MM.1S (cell line): ENCODE measurements at regions not wholly inside any gene's neighbourhood (a gene's known extent, or its start where the extent isn't known, plus 50 kb on each side); places are given as distances from the start of the nearest gene placed in this dataset.

ENCODE experiments used
- DNase-seq: peaks from one replicate; pipeline ENCODE4 v3.0.0-alpha.2; 2015
- H2AFZ ChIP-seq: fragments of 300-600 bp; sonication (generic); 2 replicates; pipeline ENCODE4 v1.6.0; 2016; ENCODE audit warnings: antibody characterized with exemption, low read length
- H3F3A ChIP-seq: fragments of 300-600 bp; sonication (generic); 2 replicates; pipeline ENCODE4 v1.6.1; 2016; ENCODE audit warnings: mild to moderate bottlenecking, antibody characterized with exemption, low read length, moderate library complexity, mixed read lengths; ENCODE audit not compliant: insufficient read depth
- H3K27ac ChIP-seq: fragments of 300-600 bp; sonication (generic); 2 replicates; pipeline ENCODE4 v1.5.1; 2016; ENCODE audit warnings: mild to moderate bottlenecking, low read length
- H3K27me3 ChIP-seq: fragments of 300-600 bp; sonication (generic); replicated peaks from 2 replicates; pipeline ENCODE4 v1.6.0; 2016; ENCODE audit warnings: low read length; ENCODE audit not compliant: insufficient read depth
- H3K36me3 ChIP-seq: fragments of 300-600 bp; sonication (generic); replicated peaks from 2 replicates; pipeline ENCODE4 v1.6.1; 2016; ENCODE audit warnings: mild to moderate bottlenecking, low read length, mixed read lengths; ENCODE audit not compliant: insufficient read depth
- H3K4me1 ChIP-seq: fragments of 300-600 bp; sonication (generic); 2 replicates; pipeline ENCODE4 v1.6.1; 2016; ENCODE audit warnings: low read length, mixed read lengths
- H3K4me2 ChIP-seq: fragments of 300-600 bp; sonication (generic); 2 replicates; pipeline ENCODE4 v1.6.0; 2016; ENCODE audit warnings: low read depth, low read length
- H3K4me3 ChIP-seq: fragments of 300-600 bp; sonication (generic); 2 replicates; pipeline ENCODE4 v1.5.1; 2016; ENCODE audit warnings: low read length, mixed read lengths
- H3K79me2 ChIP-seq: fragments of 300-600 bp; sonication (generic); 2 replicates; pipeline ENCODE4 v1.6.1; 2016; ENCODE audit warnings: mixed run types, low read length, mixed read lengths
- H3K9ac ChIP-seq: fragments of 300-600 bp; sonication (generic); 2 replicates; pipeline ENCODE4 v1.6.1; 2016; ENCODE audit warnings: low read length, mixed read lengths
- H3K9me2 ChIP-seq: fragments of 300-600 bp; sonication (generic); replicated peaks from 2 replicates; pipeline ENCODE4 v1.6.1; 2016; ENCODE audit warnings: mild to moderate bottlenecking, low read length, mixed read lengths; ENCODE audit not compliant: insufficient read depth
- H3K9me3 ChIP-seq: fragments of 300-600 bp; sonication (generic); replicated peaks from 2 replicates; pipeline ENCODE4 v1.6.1; 2016; ENCODE audit warnings: mild to moderate bottlenecking, low read length, mixed read lengths; ENCODE audit not compliant: insufficient read depth
- H4K20me1 ChIP-seq: fragments of 300-600 bp; sonication (generic); 2 replicates; pipeline ENCODE4 v1.6.1; 2016; ENCODE audit warnings: mild to moderate bottlenecking, low read length, moderate library complexity, mixed read lengths; ENCODE audit not compliant: insufficient read depth
- EZH2 ChIP-seq: fragments of 300-600 bp; sonication (generic); optimal IDR thresholded peaks from 2 replicates; pipeline ENCODE3; 2017; ENCODE audit warnings: low read depth, mild to moderate bottlenecking, antibody characterized with exemption, low read length, mixed read lengths
- EZH2phosphoT487 ChIP-seq: fragments of 300-600 bp; sonication (generic); IDR thresholded peaks from 2 replicates; pipeline ENCODE4 v1.6.1; 2018; ENCODE audit warnings: antibody characterized with exemption, low read length
- TF ChIP-seq, protein P1 (sequence below): fragments of 300-600 bp; sonication (generic); IDR thresholded peaks from 2 replicates; pipeline ENCODE4 v1.5.1; 2016; ENCODE audit warnings: antibody characterized with exemption, low read length, mixed read lengths

DNA sequence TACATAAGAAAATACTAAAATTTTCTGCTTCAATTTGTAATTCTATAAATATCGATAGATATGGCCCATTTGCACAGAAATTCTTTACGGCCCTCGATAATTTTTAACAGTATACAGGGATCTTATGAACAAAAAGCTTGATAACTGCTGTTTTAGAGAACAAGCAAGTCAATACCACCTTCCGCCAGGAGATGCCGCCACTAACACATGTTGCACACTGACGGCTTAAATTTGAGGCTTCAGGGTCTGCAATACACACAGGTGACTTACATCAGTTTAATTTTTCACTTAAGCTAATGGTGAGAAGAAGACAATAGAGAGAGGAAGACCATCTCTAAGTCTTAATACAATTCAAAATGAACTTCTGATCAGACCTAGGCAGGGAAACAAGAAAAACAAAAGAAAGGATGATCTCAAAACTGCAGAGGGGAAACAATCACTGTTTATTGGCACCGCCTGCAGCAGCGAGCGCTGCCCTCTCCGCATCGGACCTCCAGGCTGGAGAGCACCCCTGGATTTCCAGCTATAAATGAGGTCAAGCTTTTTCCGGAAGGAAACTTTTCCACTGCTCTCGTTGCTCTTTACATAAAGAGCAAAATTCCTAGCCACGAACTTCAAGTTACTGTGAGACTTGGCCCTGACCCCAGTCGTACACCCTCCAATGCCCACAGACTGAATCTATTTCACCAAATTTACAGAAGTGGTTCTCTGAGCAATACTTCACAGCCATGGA is 53.9 kb downstream of the OTOR start:
- Histone ChIP-seq H3F3A (no peaks in the 10 kb centered on the region), H3K4me2 (peak overlapping the region; percentile 5; the same call in 1 of the 2 replicates), H3K27me3 (0 out of 2 replicates have a peak, but pooled peaks cover 4% of the 10 kb centered on the region), H4K20me1 (no peaks in the 10 kb centered on the region), H3K79me2 (no peaks in the 10 kb centered on the region), H3K4me3 (no peak overlapping the region), H3K9me3 (no peaks in the 10 kb centered on the region), H2AFZ (0 out of 2 replicates have a peak overlapping the region, but pooled peaks have one; percentile 2), H3K9ac (no peak overlapping the region), H3K4me1 (no peaks in the 10 kb centered on the region), H3K9me2 (no peaks in the 10 kb centered on the region), H3K27ac (no peak overlapping the region), H3K36me3 (no peaks in the 10 kb centered on the region)
- peak; percentile 53 for DNase-seq
- TF ChIP-seq, protein P1, sequence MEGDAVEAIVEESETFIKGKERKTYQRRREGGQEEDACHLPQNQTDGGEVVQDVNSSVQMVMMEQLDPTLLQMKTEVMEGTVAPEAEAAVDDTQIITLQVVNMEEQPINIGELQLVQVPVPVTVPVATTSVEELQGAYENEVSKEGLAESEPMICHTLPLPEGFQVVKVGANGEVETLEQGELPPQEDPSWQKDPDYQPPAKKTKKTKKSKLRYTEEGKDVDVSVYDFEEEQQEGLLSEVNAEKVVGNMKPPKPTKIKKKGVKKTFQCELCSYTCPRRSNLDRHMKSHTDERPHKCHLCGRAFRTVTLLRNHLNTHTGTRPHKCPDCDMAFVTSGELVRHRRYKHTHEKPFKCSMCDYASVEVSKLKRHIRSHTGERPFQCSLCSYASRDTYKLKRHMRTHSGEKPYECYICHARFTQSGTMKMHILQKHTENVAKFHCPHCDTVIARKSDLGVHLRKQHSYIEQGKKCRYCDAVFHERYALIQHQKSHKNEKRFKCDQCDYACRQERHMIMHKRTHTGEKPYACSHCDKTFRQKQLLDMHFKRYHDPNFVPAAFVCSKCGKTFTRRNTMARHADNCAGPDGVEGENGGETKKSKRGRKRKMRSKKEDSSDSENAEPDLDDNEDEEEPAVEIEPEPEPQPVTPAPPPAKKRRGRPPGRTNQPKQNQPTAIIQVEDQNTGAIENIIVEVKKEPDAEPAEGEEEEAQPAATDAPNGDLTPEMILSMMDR: peak; percentile 83
- TF ChIP-seq EZH2phosphoT487: no peak
- no peak for TF ChIP-seq EZH2

GRCh38 chr20:16802652-16802935 is 54.4 kb downstream of the OTOR start:
- Histone ChIP-seq H3K79me2 (no peaks in the 10 kb centered on the region), H3K4me2 (no peak overlapping the region), H2AFZ (no peak overlapping the region), H3K4me1 (no peaks in the 10 kb centered on the region), H3K4me3 (no peak overlapping the region), H3K9me3 (no peaks in the 10 kb centered on the region), H3K9me2 (no peaks in the 10 kb centered on the region), H3K36me3 (no peaks in the 10 kb centered on the region), H3K27ac (no peak overlapping the region), H3K27me3 (0 out of 2 replicates have a peak, but pooled peaks cover 4% of the 10 kb centered on the region), H4K20me1 (no peaks in the 10 kb centered on the region), H3F3A (no peaks in the 10 kb centered on the region), H3K9ac (no peak overlapping the region)
- TF ChIP-seq EZH2 (no peak), EZH2phosphoT487 (no peak)
- TF ChIP-seq, protein P1: no peak
- DNase-seq: no peak

GRCh38 chr20:16803965-16804792 is 56.0 kb downstream of the OTOR start:
- Histone ChIP-seq H3K27me3 (0 out of 2 replicates have a peak, but pooled peaks cover 4% of the 10 kb centered on the region), H3K9ac (no peak overlapping the region), H3K4me2 (no peak overlapping the region), H4K20me1 (no peaks in the 10 kb centered on the region), H3K27ac (no peak overlapping the region), H3K9me2 (no peaks in the 10 kb centered on the region), H3K9me3 (no peaks in the 10 kb centered on the region), H3K4me1 (no peaks in the 10 kb centered on the region), H2AFZ (no peak overlapping the region), H3F3A (no peaks in the 10 kb centered on the region), H3K79me2 (no peaks in the 10 kb centered on the region), H3K4me3 (no peak overlapping the region), H3K36me3 (no peaks in the 10 kb centered on the region)
- peak; percentile 52 for DNase-seq
- no peak for TF ChIP-seq EZH2
- TF ChIP-seq, protein P1: peak; percentile 89
